ENCODE measurements at regions not wholly inside any gene's neighbourhood (a gene's known extent, or its start where the extent isn't known, plus 50 kb on each side); places are given as distances from the start of the nearest gene placed in this dataset.

DNA sequence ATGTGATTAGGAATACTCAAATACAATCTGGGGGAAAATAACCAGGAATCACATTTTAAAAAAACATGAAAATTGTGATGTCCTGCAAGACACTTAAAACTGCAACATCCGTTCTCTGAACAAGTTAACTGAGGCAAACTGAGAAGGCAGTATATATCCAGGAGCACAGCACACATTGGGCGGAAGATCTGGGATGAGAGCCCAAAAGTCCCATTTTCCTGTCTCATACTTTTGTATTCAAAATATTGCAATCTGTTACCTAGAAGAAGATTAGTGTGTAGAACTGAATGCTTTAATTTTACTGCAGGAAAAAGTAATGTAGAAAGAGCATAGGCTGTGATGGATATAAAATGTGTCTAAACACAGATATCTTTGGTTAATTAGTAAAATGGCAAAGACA lies 276.8 kb upstream of the FANCL start:
- TF ChIP-seq SUZ12 (IDR thresholded peaks at IDR 0.05; ENCODE audit: extremely low read depth, insufficient read depth, insufficient read length) (no peak), ZNF274 (IDR thresholded peaks at IDR 0.05; ENCODE audit: low read depth, low read length) (no peak), YY1 (IDR thresholded peaks at IDR 0.05; ENCODE audit: insufficient read depth, insufficient read length) (no peak)
- no peak for DNase-seq (ENCODE audit: low read depth, low spot score)
- Histone ChIP-seq H3K4me3 (ENCODE audit: insufficient read length, low read depth) (no peak overlapping the region), H3K9ac (ENCODE audit: insufficient read length, low read depth) (no peak overlapping the region), H3K4me1 (ENCODE audit: insufficient read depth, insufficient read length) (no peaks in the 10 kb centered on the region), H3K9me3 (ENCODE audit: insufficient read depth, low read length) (no peaks in the 10 kb centered on the region), H3K27me3 (ENCODE audit: insufficient read depth, insufficient read length) (no peaks in the 10 kb centered on the region), H3K36me3 (ENCODE audit: insufficient read depth, insufficient read length, low read length) (no peaks in the 10 kb centered on the region)

DNA sequence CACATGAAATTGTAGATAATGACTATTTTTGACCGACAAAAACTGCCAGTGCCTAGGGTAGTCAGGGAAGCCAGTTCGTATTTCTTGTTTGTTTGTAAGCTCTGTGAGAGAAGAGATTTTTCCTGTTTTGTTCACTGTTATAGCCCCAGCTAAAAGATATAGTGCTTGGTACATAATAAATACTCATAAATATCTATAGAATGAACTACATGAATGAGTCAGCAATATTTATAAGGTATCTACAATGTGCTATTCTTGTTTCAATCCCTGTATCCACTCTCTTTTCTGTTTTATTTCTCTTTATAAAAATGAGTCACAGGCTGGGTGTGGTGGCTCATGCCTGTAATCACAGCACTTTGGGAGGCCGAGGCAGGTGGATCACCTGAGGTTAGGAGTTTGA lies 275.6 kb upstream of the FANCL start:
- no peaks in the 10 kb centered on the region for H3K9me3 ChIP-seq (ENCODE audit: insufficient read depth, low read length)
- no peaks in the 10 kb centered on the region for H3K27me3 ChIP-seq (ENCODE audit: insufficient read depth, insufficient read length)
- H3K4me1 ChIP-seq (ENCODE audit: insufficient read depth, insufficient read length) = no peaks in the 10 kb centered on the region
- no peak overlapping the region for H3K9ac ChIP-seq (ENCODE audit: insufficient read length, low read depth)
- no peaks in the 10 kb centered on the region for H3K36me3 ChIP-seq (ENCODE audit: insufficient read depth, insufficient read length, low read length)
- no peak overlapping the region for H3K4me3 ChIP-seq (ENCODE audit: insufficient read length, low read depth)
- DNase-seq (ENCODE audit: low read depth, low spot score) = no peak
- TF ChIP-seq YY1 (IDR thresholded peaks at IDR 0.05; ENCODE audit: insufficient read depth, insufficient read length) (no peak), ZNF274 (IDR thresholded peaks at IDR 0.05; ENCODE audit: low read depth, low read length) (no peak), SUZ12 (IDR thresholded peaks at IDR 0.05; ENCODE audit: extremely low read depth, insufficient read depth, insufficient read length) (no peak)

DNA sequence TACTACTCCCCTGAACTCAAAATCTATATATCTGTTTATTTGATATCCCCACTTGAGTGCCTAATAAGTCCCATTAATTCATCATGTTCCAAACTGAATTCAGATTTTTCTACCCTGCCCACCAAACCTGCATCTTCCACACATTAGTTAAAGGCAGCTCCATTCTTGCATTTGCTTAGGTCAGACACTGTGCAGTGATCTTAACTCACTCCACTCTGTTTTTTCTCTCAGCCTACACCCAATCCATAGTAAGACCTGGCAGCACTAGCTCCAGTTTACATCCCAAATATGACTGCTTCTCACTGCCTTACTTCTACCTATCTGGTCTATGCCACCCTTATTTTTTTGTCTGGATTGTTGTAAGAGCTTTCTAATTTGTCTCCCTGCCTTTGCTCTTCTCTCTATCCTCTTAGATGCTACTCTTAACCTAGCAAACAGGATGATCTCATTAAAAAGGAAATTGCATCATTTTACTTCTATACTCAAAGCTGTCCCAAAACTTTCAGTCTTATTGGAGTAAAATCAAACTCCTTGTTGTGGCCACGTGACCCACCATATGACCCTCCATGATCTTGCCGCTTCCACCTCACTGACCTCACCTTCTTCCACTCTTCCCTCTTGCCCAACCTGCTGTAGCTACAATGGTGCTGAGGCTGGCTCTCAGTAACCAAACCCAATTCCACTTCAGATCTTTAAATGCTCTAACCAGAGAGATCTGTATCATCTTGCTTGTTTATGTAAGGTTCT lies 274.9 kb upstream of the FANCL start:
- no peaks in the 10 kb centered on the region for H3K9me3 ChIP-seq (ENCODE audit: insufficient read depth, low read length)
- H3K27me3 ChIP-seq (ENCODE audit: insufficient read depth, insufficient read length) = no peaks in the 10 kb centered on the region
- no peaks in the 10 kb centered on the region for H3K4me1 ChIP-seq (ENCODE audit: insufficient read depth, insufficient read length)
- no peak for DNase-seq (ENCODE audit: low read depth, low spot score)
- TF ChIP-seq YY1 (IDR thresholded peaks at IDR 0.05; ENCODE audit: insufficient read depth, insufficient read length) = no peak
- TF ChIP-seq SUZ12 (IDR thresholded peaks at IDR 0.05; ENCODE audit: extremely low read depth, insufficient read depth, insufficient read length) = no peak
- no peak for TF ChIP-seq ZNF274 (IDR thresholded peaks at IDR 0.05; ENCODE audit: low read depth, low read length)
- H3K36me3 ChIP-seq (ENCODE audit: insufficient read depth, insufficient read length, low read length) = no peaks in the 10 kb centered on the region
- no peak overlapping the region for H3K4me3 ChIP-seq (ENCODE audit: insufficient read length, low read depth)
- H3K9ac ChIP-seq (ENCODE audit: insufficient read length, low read depth) = no peak overlapping the region

DNA sequence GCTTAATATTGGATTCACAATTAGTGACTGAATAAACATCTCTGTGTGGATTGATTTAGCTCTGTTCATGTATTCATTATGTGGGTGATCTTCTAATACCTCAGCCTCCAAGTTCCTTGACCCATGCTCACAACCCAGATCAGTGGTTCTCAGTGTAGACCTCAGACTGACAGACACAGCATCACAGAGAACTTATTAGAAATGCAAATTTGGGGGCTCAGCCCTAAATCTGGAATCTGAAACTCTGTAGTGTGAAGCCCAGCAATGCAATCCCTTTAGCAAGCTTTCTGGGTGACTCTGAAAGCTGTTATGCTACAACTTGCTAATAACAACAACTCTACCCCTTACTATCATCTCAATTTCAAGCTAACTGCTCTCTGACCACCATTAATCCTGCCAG lies 273.1 kb upstream of the FANCL start:
- H3K9me3 ChIP-seq (ENCODE audit: insufficient read depth, low read length) = no peaks in the 10 kb centered on the region
- H3K27me3 ChIP-seq (ENCODE audit: insufficient read depth, insufficient read length) = no peaks in the 10 kb centered on the region
- H3K4me1 ChIP-seq (ENCODE audit: insufficient read depth, insufficient read length) = no peaks in the 10 kb centered on the region
- H3K36me3 ChIP-seq (ENCODE audit: insufficient read depth, insufficient read length, low read length) = no peaks in the 10 kb centered on the region
- no peak for DNase-seq (ENCODE audit: low read depth, low spot score)
- TF ChIP-seq YY1 (IDR thresholded peaks at IDR 0.05; ENCODE audit: insufficient read depth, insufficient read length) = no peak
- TF ChIP-seq SUZ12 (IDR thresholded peaks at IDR 0.05; ENCODE audit: extremely low read depth, insufficient read depth, insufficient read length) = no peak
- TF ChIP-seq ZNF274 (IDR thresholded peaks at IDR 0.05; ENCODE audit: low read depth, low read length) = no peak
- no peak overlapping the region for H3K9ac ChIP-seq (ENCODE audit: insufficient read length, low read depth)
- H3K4me3 ChIP-seq (ENCODE audit: insufficient read length, low read depth) = no peak overlapping the region

DNA sequence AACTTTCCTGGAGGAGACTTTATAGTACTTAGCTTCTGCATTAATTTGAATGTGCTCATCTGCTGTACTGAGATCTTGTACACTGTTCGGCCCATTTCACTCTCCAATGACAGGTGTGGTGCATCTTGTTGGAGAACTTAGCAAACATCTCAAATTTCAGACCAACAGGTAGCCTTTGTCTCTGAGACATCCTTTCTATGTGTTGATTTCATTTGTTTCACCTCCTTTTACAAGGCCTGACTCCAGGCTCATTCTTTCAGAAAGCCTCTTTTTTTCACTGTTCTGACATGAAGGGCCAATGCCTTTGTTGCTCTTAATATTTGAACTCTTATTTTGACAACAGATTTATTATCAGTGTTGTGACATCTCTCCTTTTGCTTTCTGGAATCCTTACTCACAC lies 271.8 kb upstream of the FANCL start:
- H3K36me3 ChIP-seq (ENCODE audit: insufficient read depth, insufficient read length, low read length) = no peaks in the 10 kb centered on the region
- no peak for DNase-seq (ENCODE audit: low read depth, low spot score)
- no peak overlapping the region for H3K9ac ChIP-seq (ENCODE audit: insufficient read length, low read depth)
- H3K9me3 ChIP-seq (ENCODE audit: insufficient read depth, low read length) = no peaks in the 10 kb centered on the region
- H3K4me3 ChIP-seq (ENCODE audit: insufficient read length, low read depth) = no peak overlapping the region
- H3K4me1 ChIP-seq (ENCODE audit: insufficient read depth, insufficient read length) = no peaks in the 10 kb centered on the region
- TF ChIP-seq ZNF274 (IDR thresholded peaks at IDR 0.05; ENCODE audit: low read depth, low read length) = no peak
- TF ChIP-seq YY1 (IDR thresholded peaks at IDR 0.05; ENCODE audit: insufficient read depth, insufficient read length) = no peak
- TF ChIP-seq SUZ12 (IDR thresholded peaks at IDR 0.05; ENCODE audit: extremely low read depth, insufficient read depth, insufficient read length) = no peak
- no peaks in the 10 kb centered on the region for H3K27me3 ChIP-seq (ENCODE audit: insufficient read depth, insufficient read length)

DNA sequence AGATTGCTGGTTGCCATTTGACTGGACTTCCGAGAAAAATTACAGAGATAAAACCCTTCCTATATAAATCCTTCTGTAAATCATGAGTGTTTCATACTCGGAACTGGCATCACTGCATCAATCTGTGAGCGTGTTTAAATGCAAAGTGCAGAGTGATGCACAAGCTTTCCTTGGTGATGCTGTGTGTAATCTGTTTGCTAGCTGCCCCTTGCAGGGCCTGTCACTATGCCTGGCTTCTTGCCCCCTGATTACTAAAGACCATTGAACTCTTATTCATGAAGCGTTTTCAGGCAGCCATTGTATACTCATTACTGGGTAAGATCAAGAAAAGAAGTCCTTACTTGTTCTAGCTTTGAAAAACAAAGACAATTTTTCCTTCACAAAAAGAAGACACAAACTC lies 266.9 kb upstream of the FANCL start:
- TF ChIP-seq YY1 (IDR thresholded peaks at IDR 0.05; ENCODE audit: insufficient read depth, insufficient read length) = no peak
- no peak for TF ChIP-seq ZNF274 (IDR thresholded peaks at IDR 0.05; ENCODE audit: low read depth, low read length)
- TF ChIP-seq SUZ12 (IDR thresholded peaks at IDR 0.05; ENCODE audit: extremely low read depth, insufficient read depth, insufficient read length) = no peak
- no peaks in the 10 kb centered on the region for H3K9me3 ChIP-seq (ENCODE audit: insufficient read depth, low read length)
- no peak overlapping the region for H3K4me3 ChIP-seq (ENCODE audit: insufficient read length, low read depth)
- no peaks in the 10 kb centered on the region for H3K36me3 ChIP-seq (ENCODE audit: insufficient read depth, insufficient read length, low read length)
- no peak overlapping the region for H3K9ac ChIP-seq (ENCODE audit: insufficient read length, low read depth)
- no peak for DNase-seq (ENCODE audit: low read depth, low spot score)
- no peaks in the 10 kb centered on the region for H3K4me1 ChIP-seq (ENCODE audit: insufficient read depth, insufficient read length)
- H3K27me3 ChIP-seq (ENCODE audit: insufficient read depth, insufficient read length) = no peaks in the 10 kb centered on the region

DNA sequence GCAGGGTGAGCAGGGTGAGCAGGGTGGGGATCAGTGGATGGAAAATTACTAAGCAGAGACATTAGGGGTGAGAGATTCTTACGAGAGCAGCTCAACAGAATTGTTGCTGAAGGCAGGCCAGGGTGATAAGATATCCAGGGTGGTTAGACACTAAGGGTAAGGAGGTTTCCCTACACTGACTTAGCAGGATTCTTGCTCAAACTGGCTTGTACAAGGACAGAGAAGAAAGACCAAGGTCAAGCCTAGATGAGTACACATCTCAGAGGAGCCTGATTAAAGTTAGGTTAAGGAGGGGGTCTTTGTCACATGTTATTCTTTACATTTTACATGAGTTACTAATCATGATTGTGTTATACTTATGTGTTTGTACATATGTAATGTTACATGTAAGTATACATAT lies 262.8 kb upstream of the FANCL start:
- no peak for TF ChIP-seq ZNF274 (IDR thresholded peaks at IDR 0.05; ENCODE audit: low read depth, low read length)
- TF ChIP-seq SUZ12 (IDR thresholded peaks at IDR 0.05; ENCODE audit: extremely low read depth, insufficient read depth, insufficient read length) = no peak
- no peak for TF ChIP-seq YY1 (IDR thresholded peaks at IDR 0.05; ENCODE audit: insufficient read depth, insufficient read length)
- Histone ChIP-seq H3K27me3 (ENCODE audit: insufficient read depth, insufficient read length) (no peaks in the 10 kb centered on the region), H3K9ac (ENCODE audit: insufficient read length, low read depth) (no peak overlapping the region), H3K4me3 (ENCODE audit: insufficient read length, low read depth) (no peak overlapping the region), H3K4me1 (ENCODE audit: insufficient read depth, insufficient read length) (no peaks in the 10 kb centered on the region), H3K36me3 (ENCODE audit: insufficient read depth, insufficient read length, low read length) (no peaks in the 10 kb centered on the region), H3K9me3 (ENCODE audit: insufficient read depth, low read length) (no peaks in the 10 kb centered on the region)
- DNase-seq (ENCODE audit: low read depth, low spot score) = no peak
